Stomach (tissue), 4 donors: ENCODE measurements at regions not wholly inside any gene's neighbourhood (a gene's known extent, or its start where the extent isn't known, plus 50 kb on each side); places are given as distances from the start of the nearest gene placed in this dataset.

Source experiments
- EP300 ChIP-seq: sonication (generic); formaldehyde crosslinking; IDR thresholded peaks from one replicate; pipeline ENCODE4 v1.6.1; 2017; ENCODE audit warnings: antibody characterized with exemption
- POLR2A ChIP-seq, 4 donors: fragments of 450-650 bp; IDR thresholded peaks; one replicate each; pipeline ENCODE4 v1.6.1; 2016; ENCODE audit warnings: antibody characterized with exemption in 4 of 4, control low read depth in 2 of 4, mild to moderate bottlenecking in 1 of 4, moderate library complexity in 1 of 4
- POLR2AphosphoS5 ChIP-seq, 3 donors: sonication (generic); formaldehyde crosslinking; IDR thresholded peaks; one replicate each; pipeline ENCODE4 v1.6.1; 2016; ENCODE audit warnings: antibody characterized with exemption in 3 of 3
- TF ChIP-seq, protein P1 (sequence below), 7 experiments: fragments of 450-650 bp in 4 of 7; fragments of 200-600 bp in 3 of 7; sonication (generic) in 3 of 7; IDR thresholded peaks; one replicate each; pipeline ENCODE4 v1.5.1; 2016 to 2019; ENCODE audit warnings: antibody characterized with exemption in 7 of 7, control low read depth in 2 of 7, mild to moderate bottlenecking in 1 of 7

DNA sequence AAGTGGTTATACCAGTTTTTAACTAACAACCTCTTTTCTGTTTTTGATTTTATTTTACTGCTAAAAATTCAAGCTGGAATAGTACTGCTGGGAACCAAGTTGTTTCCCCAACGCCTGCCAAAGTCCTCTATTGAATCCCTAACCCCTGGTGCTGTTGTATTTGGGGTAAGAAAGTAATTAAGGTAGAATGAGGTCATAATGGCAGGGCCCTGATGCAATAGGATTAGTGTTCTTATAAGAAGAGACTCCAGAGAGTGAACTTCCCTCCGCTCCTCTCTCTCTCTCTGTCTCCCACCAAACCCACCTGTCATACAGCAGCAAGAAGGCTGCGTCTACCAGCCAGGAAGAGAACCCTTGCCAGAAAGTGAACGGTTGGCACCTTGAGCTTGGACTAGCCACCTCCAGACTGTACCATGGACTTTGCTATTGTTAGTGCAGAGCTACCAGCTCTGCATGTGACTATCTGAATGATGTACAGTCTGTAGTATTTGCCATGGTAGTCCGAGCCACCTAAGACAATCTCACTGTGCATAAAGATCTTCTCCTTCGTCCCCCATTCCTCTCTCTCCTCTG is 86.5 kb upstream of the KLF6 start:
- TF ChIP-seq, protein P1, sequence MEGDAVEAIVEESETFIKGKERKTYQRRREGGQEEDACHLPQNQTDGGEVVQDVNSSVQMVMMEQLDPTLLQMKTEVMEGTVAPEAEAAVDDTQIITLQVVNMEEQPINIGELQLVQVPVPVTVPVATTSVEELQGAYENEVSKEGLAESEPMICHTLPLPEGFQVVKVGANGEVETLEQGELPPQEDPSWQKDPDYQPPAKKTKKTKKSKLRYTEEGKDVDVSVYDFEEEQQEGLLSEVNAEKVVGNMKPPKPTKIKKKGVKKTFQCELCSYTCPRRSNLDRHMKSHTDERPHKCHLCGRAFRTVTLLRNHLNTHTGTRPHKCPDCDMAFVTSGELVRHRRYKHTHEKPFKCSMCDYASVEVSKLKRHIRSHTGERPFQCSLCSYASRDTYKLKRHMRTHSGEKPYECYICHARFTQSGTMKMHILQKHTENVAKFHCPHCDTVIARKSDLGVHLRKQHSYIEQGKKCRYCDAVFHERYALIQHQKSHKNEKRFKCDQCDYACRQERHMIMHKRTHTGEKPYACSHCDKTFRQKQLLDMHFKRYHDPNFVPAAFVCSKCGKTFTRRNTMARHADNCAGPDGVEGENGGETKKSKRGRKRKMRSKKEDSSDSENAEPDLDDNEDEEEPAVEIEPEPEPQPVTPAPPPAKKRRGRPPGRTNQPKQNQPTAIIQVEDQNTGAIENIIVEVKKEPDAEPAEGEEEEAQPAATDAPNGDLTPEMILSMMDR (IDR thresholded peaks at IDR 0.05), result no peak
- TF ChIP-seq POLR2A (IDR thresholded peaks at IDR 0.05), result no peak
- no peak for TF ChIP-seq POLR2AphosphoS5 (IDR thresholded peaks at IDR 0.05)
- TF ChIP-seq EP300, result no peak
